SW480 (cell line): ENCODE measurements at regions not wholly inside any gene's neighbourhood (a gene's known extent, or its start where the extent isn't known, plus 50 kb on each side); places are given as distances from the start of the nearest gene placed in this dataset.
"Not testable (repeated sequence)": the region's sequence is repeated elsewhere in the genome, so short reads cannot be mapped to it uniquely, and the experiment has no call there.

ENCODE experiments used
- DNase-seq: peaks from one replicate; pipeline ENCODE4 v3.0.0-alpha.2; 2016; ENCODE audit warnings: low spot score

DNA sequence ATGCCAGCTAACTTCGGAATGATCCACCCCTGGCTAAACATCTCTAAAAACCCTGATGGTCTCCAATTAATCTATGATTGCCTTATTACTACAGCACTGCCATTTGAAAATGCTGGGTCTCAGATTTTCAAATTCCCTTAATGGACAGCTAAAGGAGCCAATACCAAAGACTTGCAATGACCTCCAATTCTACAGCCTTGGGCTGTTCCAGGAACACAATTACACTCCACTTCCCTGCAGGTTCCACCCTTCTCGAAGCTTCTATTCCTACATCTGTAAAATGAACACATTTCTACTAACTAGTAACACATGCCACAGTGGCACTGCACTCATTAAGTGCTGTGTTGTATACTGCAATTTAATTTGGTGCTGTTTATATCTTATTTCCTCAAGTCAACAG lies 85.7 kb upstream of the AK4 start:
- no peak for DNase-seq

DNA sequence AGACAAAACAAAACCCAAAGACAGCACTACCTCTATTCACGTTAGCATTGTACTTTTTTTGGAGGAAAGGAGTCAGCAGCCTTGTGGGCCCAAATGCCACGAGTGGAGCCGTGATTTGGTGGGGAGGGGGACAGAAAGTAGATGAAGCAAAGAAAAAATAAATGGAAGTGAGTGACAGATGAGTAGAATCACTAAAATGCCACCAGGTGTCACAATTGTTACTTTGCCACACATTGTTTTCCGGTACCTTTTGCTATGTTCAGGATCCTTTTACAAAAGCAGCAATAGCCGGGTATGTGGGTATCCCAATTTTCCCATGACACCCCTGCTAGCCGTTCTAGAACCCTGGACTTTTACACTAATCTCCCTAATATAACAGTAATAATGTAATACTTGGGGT lies 85.0 kb upstream of the AK4 start:
- DNase-seq, result peak; percentile 25

DNA sequence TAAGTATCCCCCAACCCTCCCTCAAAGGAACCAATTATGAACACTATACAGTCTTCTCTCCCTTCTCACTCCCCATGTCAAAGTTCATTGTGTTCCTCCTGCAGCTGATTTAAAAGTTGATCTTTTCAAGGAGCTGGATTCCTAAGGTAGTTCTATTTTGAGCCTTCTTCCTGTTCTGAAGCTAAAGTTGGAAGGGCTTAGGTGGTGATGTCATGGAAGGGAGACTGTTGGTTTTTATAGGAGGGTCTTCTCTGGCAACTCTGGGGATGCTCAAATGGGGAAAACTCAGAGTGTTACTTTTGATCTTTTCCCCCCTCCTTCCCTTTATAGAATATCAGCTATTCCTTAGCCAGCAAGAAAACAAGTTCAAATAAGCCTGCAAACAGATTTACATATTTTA lies 83.0 kb upstream of the AK4 start:
- no peak for DNase-seq

DNA sequence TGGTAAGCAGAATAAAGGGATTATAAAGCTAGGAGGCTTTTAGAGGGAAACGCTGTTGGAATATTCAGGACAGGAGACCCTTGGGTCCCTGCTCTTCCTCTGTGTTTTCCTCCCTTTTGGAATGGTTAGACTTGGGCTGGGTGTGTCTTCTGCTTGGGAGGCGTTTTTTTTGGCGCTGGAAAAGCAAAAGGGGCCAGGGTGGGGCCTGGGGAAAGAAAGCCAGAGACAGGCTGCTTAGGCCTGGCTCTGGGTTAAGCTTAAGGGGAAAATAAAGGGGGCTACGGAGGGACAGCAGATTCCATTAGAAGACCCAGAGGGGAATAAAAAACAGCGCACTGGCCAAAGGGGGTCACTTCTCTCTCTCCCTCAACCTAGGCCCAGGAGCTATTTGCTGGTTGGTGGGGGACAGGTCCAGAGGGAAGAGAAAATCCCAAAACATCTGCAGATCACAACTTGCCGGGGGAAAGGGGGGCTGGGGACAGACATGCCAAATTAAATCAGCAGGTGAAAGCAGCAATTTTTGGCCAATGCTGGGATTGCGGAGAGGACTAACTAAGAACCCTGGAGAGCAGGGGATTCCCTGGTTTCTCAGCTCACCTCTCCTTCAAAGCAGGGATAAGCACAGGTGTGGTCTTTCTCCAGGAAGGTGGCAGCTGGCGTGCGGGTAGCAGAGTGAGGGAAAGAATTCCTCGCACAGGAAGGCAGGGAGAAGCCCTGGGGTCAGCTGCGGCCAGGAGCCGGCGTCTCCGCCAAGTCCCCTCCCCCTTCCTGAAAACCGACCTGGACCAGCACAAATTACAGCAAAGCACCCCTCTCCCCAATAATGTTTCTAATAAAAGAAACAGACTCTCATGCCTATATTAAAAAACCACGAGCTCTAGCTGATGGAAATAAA lies 82.2 kb upstream of the AK4 start:
- peak; percentile 33 for DNase-seq

DNA sequence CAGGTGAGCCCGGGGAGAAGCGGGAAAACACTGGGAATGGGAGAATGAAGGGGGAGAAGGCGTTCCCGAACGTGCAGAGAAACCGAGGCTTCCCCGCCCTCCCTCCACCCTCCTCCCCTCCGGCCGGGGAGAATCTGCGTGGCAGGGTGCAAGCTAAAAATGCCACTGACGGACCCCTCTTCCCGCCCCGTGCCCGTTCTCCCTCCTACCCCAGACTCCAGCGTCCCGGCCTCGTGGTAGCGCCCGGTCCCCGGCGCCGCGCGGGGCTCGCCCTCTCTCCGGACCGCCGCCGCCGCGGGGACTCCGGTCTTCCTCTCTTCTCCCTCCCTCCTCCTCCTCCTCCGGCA lies 81.6 kb upstream of the AK4 start:
- peak; percentile 18 for DNase-seq

DNA sequence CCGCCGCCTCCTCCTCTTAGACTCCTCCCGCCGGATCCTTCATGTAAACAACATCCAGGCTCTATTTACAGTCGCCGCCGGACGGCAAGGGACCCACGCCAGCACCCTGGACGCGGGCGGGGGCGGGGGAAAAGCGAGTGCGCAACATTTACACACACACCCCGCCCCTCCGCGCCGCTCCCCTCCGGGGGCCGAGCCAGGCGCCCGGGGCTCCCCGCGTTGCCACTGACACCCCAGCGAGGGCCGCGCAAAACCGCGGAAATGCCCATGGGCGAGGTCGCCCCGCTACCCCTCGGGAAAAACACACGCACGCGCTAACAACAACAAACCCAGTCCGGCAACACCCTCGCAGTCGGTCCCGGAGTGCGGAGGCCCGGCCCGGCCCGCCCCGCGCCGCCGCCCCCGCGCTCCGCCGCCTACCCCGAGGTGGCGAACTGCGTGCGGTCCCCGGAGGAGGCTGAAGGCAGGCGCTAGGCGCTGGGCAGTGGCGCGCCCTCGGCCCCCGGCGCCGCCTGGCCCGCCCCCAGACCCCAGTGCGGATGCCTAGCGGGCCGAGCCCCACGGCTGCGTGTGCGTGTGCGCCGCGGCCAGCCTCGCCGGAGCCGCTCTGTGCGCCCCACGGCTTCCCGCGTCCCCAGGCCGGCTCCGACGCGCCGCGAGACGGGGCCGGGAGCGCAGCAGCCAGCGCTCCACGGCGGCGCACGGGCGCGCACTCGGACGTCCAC lies 81.1 kb upstream of the AK4 start:
- peak; percentile 69 for DNase-seq

DNA sequence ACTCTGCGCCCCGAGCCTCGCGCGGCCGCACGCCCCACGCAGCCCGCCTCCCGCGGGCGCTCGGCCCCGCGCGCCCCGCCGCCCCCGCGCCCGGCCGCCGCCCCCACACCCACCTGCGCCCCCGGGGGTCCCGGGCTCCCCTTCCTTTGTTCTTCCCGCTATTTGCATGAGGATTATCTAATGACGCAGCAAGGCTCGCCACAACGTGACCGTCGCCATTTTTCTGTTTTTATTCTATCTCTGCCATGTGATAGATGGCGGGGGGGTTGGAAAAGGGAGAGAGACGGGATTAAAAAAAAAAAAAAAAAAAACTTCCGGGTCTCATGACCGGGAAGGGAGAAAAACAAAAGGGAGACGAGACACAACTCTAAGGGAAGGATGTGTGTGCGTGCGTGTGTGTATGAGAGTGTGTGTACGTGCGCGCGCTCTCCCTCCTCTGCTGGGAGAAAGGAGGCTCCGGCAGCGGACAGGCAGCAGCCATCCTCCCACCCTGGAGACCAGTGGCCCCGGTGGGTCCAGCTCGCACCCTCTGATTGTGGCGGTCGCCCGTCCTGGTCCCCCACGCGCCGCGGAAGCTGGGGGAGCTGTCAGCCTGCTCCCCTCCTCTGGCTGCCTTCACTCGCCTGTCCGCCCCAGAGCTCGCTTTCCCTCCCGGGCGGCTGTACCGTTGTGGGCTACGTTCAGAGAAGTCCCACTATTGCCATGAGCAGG lies 80.4 kb upstream of the AK4 start:
- peak; percentile 87 for DNase-seq

DNA sequence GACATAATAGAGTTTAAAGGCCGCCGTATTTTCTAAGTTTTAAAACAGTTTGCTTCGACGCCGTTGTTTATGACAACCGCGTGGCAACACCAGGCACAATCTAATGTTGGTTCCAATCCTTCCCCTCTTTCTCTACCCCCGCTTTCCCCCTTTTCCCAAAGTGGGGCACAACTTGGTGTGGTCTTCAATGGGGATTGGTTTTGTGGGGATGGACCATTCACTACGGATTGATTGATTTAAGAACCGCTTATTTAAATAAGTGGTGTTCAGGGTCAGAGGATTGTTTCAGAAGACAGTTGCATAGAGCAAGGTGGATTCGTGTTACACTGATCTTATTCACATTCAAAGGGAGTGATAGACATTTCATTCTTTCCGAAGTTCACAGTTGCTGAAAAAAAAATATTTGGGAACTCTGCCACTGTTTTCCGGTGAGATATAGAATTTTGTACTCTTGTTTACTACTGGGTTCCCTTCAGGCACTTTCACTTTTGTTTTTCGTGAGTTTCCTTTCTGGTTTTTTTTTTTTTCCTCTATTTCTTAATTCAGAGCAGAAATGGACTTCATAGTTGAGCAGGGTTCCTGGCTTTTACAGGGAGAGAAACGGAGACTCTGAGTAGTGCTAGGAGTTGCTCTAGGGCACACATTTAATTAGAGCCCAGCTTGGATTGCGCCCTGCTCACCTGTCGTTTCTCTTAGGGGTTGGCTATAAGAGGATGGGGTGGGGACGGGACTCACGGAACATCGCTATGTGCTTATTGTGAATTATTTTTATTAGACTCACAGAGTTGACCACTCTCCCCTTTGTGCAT lies 79.6 kb upstream of the AK4 start:
- DNase-seq, result peak; percentile 46

DNA sequence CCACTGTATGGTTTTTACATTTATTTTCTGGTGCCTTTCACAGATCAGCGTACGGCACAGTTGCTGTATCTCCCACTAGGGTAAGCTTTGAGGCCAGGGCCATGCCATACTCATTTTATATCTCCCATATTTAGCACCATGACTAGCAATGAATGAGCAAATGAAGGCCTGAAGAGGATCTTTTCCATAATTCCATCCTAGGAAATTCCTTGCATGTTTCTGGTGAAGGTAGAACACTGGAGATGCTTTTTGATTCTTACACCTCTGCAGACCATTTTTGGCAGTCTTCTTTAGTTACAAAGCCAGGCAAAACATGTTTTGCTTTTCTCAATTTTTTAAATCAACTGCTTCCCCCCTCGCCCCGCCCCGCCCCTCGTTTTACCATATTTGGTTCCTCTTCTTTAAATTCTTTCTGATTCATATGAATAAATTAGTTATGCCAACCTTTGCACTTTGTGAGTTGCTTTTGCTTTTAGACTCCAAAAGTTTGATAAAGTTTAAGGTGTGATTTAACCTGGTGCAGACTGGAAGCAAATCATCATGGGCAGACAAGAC lies 78.9 kb upstream of the AK4 start:
- DNase-seq, result no peak

DNA sequence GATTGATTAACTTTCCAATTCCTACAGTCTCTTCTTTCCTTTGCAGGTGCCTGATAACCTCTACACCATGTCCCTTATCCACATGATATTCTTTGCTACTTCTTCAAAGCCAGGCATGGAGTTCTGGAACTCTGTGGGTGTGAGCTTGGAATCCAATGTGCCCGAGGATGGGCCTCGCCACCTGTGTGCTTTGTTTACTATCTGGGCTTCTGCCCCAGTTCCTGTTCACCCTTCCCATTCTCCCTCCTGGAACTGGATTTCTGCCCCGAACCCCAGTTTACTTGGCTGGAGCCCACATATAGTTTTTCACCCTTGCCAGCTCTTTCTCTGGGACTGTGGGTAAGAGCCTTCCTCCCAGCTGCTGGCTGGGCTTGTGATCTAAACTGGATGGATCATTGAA lies 75.2 kb upstream of the AK4 start:
- DNase-seq, result no peak

DNA sequence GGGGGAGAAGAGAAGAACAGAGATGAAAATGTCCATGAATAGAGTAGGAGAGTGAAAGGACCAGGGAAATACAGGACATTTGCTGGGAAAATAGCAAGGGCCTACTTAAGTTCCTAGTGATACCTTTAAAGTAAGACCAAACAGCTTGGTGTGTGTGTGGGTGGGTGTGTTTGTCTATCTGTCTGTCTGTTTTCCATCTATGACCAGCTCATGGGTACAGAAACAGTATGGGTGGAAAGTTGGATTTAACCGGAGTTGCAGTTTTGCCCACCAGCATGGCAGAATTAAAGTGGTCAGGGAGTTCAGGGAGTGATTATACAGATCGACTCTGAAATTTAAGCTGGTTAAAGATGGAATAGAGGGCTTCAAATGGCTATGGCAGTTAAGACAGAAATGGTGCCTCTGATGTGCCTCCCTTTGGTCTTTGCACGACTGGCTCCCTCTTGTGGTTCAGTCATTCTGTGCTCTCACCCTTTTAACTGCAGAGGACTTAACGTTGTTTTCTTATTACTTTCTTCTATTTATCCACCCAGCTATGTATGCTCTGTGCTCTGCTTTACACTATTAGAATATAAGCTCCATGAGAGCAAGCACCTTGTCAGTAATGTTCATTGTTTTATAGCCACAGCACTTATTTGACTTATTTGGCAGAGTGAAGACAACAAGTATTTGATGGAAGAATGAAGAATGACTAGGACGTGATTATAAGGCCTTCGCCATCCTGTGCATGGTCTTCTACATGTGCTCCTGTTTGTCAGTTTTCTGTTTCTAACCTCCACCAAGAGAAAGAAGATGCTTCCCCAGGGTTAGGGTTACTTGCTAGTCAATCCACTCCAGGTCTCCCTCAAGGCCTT lies 72.7 kb upstream of the AK4 start:
- peak; percentile 74 for DNase-seq

DNA sequence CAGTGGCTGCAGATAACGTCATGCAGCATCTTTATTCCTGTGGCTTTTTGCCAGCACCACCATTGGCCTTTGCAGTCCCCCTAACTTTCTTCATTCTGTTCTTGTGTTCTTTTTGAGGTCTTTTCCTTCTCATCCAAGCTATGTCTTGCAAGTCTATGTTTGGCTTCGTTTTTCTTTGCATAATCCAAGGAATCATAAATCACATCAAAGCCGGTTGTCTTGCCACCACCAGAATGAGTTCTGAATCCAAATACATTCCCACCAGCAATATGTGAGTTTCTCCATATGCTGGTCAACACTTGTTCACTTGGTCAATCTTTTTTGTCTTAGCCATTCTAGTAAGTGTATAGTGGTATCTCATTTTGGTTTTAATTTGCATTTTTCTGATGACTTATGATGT lies 70.6 kb upstream of the AK4 start:
- DNase-seq, result no peak

DNA sequence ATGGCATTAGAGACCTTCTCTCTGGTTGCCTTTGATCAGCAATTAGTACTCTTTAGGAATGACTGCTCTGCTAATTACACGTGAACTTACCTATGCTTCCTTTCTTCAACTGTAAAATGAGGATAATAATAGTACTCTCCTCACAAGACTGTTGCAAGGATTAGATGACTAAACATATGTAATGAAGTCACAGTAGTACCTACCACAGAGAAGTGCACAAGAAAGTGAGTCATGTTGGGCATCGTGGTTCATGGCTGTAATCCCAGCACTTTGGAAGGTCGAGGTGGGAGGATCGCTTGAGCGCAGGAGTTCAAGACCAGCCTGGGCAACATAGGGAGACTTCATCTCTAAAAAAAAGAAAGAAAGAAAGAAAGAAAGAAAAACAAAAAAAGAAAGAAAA lies 68.1 kb upstream of the AK4 start:
- DNase-seq, result no peak

DNA sequence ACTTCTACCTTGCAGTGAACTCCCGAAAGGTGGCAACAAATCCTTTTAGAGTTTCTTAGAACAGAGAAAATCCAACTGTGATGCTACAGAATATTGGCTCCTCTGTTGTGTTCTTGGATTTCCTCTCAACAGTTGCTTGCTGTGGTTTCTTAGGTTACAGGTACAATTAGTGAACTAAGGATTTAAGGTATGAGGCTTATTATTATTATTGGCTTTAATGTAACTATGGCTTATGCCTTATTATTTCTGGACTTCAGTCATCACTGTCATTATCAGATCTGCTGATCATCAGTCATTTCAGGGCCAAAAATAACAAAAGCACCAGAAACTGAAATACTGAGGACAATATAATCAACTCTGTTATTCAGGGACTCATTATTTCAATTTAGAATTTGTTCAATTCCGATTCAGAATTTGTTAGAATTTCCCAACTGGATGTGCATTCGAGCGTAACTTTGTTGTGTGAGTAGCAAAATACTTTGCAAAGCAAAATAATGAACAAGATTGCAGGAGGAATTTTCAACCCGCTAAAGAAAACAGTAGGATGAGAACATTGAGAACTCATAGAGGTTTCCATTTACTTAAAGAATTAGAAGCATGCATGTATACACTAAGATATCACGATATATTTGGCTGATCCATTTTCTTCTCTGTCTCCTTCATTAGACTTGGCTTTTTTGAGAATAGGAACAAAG lies 65.5 kb upstream of the AK4 start:
- no peak for DNase-seq

DNA sequence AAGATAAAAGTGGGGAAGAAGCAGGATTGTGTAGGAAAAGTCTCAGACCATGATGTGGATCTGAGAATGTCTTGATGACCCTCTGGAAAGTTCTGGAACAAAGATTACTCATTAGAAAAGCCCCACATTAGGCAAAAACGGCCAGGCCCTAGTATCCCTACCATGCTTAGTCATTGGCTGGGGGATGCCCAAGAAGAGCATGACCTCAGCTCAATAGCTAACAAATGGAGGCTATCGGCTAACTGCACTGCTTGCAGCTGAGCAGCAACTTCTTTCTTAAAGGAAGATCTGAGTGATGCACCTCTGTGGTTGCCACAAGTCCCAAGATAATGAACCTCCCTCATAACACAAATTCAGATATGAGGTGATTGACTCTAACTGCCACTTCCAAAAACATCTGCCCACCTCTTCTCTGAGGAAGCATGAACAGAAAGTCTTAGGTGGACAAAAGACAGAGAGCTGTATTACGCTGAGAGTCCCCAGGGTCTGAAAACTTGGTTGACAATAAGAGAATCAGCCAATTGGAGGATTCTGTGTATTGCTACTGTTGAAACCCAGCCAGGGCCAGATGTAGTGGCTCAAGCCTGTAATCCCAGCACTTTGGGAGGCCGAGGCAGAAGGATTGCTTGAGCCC lies 64.6 kb upstream of the AK4 start:
- DNase-seq, result no peak

DNA sequence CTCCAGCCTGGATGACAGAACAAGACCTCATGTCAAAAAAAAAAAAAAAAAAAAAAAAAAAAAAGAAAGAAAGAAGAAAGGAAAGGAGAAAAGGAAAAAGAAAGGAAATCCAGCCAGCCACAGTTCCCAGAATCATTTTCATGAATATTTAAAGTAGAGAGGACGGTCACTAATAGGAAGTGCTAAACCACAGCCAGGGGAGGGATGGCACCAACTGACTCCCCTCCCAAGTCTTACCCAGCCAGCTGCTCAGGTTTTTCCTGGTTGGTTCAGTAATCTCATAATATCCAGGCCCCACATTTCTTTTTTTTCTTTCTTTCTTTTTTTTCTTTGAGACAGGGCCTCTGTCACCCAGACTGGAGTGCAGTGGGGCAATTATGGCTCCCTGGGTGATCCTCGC lies 63.9 kb upstream of the AK4 start:
- DNase-seq, result no peak

DNA sequence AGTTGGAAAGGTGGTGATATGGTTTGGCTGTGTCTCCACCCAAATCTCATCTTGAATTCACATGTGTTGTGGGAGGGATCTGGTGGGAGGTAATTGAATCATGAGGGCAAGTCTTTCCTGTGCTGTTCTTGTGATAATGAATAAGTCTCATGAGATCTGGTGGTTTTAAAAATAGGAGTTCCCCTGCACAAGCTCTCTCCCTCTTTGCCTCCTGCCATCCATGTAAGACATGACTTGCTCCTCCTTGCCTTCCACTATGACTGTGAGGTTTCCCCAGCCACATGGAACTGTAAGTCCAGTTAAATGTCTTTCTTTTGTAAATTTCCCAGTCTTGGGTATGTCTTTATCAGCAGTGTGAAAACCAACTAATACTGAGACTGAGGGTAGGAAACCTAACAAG lies 60.5 kb upstream of the AK4 start:
- not testable (repeated sequence) for DNase-seq

DNA sequence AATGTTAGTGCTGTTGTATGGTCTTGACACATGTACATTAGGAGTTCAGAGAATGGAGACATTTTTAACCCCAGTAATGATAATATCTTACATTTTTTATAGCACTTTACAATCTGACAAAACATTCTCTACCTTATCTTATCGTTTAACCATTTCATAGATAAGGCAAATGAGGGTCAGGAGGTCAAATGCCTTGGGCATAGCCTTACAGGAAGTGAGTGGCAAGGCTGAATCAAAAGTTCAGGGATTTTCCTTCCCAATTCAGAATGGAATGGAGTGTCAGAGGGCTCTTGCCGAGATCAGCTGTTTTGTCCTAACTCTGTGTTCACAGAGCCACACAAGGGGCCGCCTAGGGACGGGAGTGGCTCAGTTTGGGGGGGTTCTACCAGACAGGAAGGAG lies 57.6 kb upstream of the AK4 start:
- no peak for DNase-seq

DNA sequence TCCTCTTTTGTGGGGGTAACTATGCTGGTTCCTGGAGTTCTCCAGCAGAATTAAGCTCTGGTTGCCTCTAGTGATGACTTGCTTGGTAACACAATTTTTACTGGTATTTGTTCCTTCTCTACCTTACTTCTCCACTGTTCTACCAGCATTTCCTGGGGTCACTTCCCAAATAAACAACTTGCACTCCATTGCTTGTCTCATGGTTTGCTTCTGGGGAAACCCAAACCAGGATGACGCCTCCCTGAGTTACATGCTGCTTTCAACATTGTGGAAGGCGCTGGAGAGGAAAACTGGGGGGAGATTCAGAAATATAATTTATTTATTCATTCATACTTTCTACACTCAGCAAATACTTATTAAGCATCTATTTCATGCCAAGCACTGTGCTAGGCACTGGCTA lies 55.3 kb upstream of the AK4 start:
- no peak for DNase-seq

DNA sequence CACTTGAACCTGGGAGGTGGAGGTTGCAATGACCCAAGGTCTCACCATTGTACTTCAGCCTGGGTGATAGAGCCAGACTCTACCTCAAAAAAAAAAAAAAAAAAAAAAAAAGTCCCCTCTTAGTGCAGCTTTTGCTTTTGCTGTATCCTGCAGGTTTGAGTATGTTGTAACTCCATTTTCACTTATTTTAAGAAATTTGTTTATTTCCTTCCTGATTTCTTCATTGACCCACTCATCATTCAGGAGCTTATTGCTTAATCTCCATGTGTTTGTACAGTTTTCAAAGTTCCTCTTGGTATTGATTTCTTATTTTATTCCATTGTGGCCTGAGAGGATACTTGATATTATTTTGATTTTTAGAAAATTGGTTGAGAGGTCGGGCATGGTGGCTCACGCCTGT lies 50.9 kb upstream of the AK4 start:
- DNase-seq, result no peak
